ENCODE measurements at regions not wholly inside any gene's neighbourhood (a gene's known extent, or its start where the extent isn't known, plus 50 kb on each side); places are given as distances from the start of the nearest gene placed in this dataset.

DNA sequence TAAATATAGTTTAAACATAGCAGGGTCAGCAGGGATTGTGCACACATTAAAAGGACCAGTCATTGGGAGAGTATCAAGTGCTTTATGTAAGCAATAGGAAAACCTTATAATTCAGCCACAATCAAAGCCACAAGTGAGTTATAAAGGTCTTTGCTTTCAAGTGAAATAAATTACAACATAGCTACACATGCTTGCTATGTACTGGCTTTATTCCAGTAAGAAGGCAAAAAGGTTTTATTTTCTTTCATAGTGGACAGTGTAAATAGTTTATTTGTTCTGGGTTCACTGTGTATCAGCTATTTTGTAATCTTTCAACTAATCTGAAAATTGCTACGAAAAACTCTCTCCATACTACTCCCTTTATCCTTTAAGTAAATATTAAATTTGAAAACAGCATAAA lies 691.4 kb downstream of the PCDH7 start:
- no peaks in the 10 kb centered on the region for H3K4me1 ChIP-seq
- no peaks in the 10 kb centered on the region for H3K27me3 ChIP-seq
- DNase-seq (ENCODE audit: low spot score in 2 of 2), result no peak
- no peak overlapping the region for H3K4me3 ChIP-seq
- intact Hi-C loops (cut with DNase I; ENCODE audit: low total_unique reads), result no loop called here
- TF ChIP-seq POLR2AphosphoS5 (IDR thresholded peaks at IDR 0.05) (no peak), POLR2A (IDR thresholded peaks at IDR 0.05) (no peak)
- TF ChIP-seq, protein P1, sequence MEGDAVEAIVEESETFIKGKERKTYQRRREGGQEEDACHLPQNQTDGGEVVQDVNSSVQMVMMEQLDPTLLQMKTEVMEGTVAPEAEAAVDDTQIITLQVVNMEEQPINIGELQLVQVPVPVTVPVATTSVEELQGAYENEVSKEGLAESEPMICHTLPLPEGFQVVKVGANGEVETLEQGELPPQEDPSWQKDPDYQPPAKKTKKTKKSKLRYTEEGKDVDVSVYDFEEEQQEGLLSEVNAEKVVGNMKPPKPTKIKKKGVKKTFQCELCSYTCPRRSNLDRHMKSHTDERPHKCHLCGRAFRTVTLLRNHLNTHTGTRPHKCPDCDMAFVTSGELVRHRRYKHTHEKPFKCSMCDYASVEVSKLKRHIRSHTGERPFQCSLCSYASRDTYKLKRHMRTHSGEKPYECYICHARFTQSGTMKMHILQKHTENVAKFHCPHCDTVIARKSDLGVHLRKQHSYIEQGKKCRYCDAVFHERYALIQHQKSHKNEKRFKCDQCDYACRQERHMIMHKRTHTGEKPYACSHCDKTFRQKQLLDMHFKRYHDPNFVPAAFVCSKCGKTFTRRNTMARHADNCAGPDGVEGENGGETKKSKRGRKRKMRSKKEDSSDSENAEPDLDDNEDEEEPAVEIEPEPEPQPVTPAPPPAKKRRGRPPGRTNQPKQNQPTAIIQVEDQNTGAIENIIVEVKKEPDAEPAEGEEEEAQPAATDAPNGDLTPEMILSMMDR (IDR thresholded peaks at IDR 0.05), result no peak
- no peaks in the 10 kb centered on the region for H3K36me3 ChIP-seq
- no peaks in the 10 kb centered on the region for H3K9me3 ChIP-seq
- H3K27ac ChIP-seq, result no peak overlapping the region

GRCh38 chr4:31415629-31416028 lies 695.5 kb downstream of the PCDH7 start:
- TF ChIP-seq, protein P1 (IDR thresholded peaks at IDR 0.05), result no peak
- TF ChIP-seq POLR2AphosphoS5 (IDR thresholded peaks at IDR 0.05), result no peak
- no peak for TF ChIP-seq POLR2A (IDR thresholded peaks at IDR 0.05)
- H3K36me3 ChIP-seq, result no peaks in the 10 kb centered on the region
- no peaks in the 10 kb centered on the region for H3K9me3 ChIP-seq
- intact Hi-C loops (cut with DNase I; ENCODE audit: low total_unique reads), result no loop called here
- H3K27me3 ChIP-seq, result no peaks in the 10 kb centered on the region
- DNase-seq (ENCODE audit: low spot score in 2 of 2), result no peak
- no peaks in the 10 kb centered on the region for H3K4me1 ChIP-seq
- H3K27ac ChIP-seq, result no peak overlapping the region
- H3K4me3 ChIP-seq, result no peak overlapping the region

DNA sequence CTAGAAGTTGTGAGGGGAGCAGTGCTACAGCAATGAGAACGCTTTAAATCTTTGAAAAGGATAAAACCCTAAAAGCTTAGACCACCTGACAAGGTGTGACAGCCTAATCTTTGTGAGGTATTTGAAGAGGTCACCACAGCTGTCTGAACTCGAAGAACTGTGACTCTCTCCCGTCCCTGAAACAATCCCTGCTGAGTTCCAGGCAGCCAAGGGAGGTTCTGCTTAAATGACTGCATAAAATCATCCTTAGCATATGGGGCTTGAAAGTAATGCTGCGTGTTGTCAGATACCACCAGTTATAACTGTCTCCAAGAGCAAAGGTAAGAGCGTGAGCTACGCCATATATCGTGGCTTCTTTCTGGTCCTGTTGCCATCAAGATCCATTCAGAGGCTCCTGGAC lies 696.3 kb downstream of the PCDH7 start:
- intact Hi-C loops (cut with DNase I; ENCODE audit: low total_unique reads), result no loop called here
- Histone ChIP-seq H3K4me3 (no peak overlapping the region), H3K27ac (no peak overlapping the region), H3K36me3 (no peaks in the 10 kb centered on the region), H3K4me1 (no peaks in the 10 kb centered on the region), H3K9me3 (no peaks in the 10 kb centered on the region), H3K27me3 (no peaks in the 10 kb centered on the region)
- TF ChIP-seq, protein P1 (IDR thresholded peaks at IDR 0.05), result no peak
- no peak for TF ChIP-seq POLR2AphosphoS5 (IDR thresholded peaks at IDR 0.05)
- TF ChIP-seq POLR2A (IDR thresholded peaks at IDR 0.05), result no peak
- no peak for DNase-seq (ENCODE audit: low spot score in 2 of 2)

GRCh38 chr4:31417040-31417439 lies 696.9 kb downstream of the PCDH7 start:
- DNase-seq (ENCODE audit: low spot score in 2 of 2), result no peak
- intact Hi-C loops (cut with DNase I; ENCODE audit: low total_unique reads), result no loop called here
- Histone ChIP-seq H3K4me1 (no peaks in the 10 kb centered on the region), H3K36me3 (no peaks in the 10 kb centered on the region), H3K9me3 (no peaks in the 10 kb centered on the region), H3K27ac (no peak overlapping the region), H3K4me3 (no peak overlapping the region), H3K27me3 (no peaks in the 10 kb centered on the region)
- TF ChIP-seq POLR2AphosphoS5 (IDR thresholded peaks at IDR 0.05) (no peak), POLR2A (IDR thresholded peaks at IDR 0.05) (no peak)
- TF ChIP-seq, protein P1 (IDR thresholded peaks at IDR 0.05), result no peak

- no peak for DNase-seq (ENCODE audit: low spot score in 2 of 2)
- no peak overlapping the region for H3K27ac ChIP-seq
- no peaks in the 10 kb centered on the region for H3K36me3 ChIP-seq
- TF ChIP-seq, protein P1 (IDR thresholded peaks at IDR 0.05), result no peak
- TF ChIP-seq POLR2A (IDR thresholded peaks at IDR 0.05) (no peak), POLR2AphosphoS5 (IDR thresholded peaks at IDR 0.05) (no peak)
- no peaks in the 10 kb centered on the region for H3K27me3 ChIP-seq
- intact Hi-C loops (cut with DNase I; ENCODE audit: low total_unique reads), result no loop called here
- H3K9me3 ChIP-seq, result no peaks in the 10 kb centered on the region
- H3K4me1 ChIP-seq, result no peaks in the 10 kb centered on the region
- no peak overlapping the region for H3K4me3 ChIP-seq
Observed at GRCh38 chr4:31422006-31422405, 701.8 kb downstream of the PCDH7 start.
